ENCODE measurements at regions not wholly inside any gene's neighbourhood (a gene's known extent, or its start where the extent isn't known, plus 50 kb on each side); places are given as distances from the start of the nearest gene placed in this dataset.

GRCh38 chr2:180678625-180678972 lies 301.8 kb upstream of the UBE2E3 start:
- Mint-ChIP-seq H3K9me3 (ENCODE audit: low read depth) (no peaks in the 10 kb centered on the region), H3K4me3 (ENCODE audit: unreplicated experiment) (no peak overlapping the region), H3K4me1 (ENCODE audit: low read depth) (no peaks in the 10 kb centered on the region), H3K27me3 (ENCODE audit: low read depth) (peaks cover 4% of the 10 kb centered on the region), H3K27ac (ENCODE audit: unreplicated experiment) (no peak overlapping the region), H3K36me3 (ENCODE audit: low read depth) (no peaks in the 10 kb centered on the region)
- no peak for DNase-seq (ENCODE audit: low spot score)
- TF ChIP-seq CTCF (IDR thresholded peaks at IDR 0.05): no peak

- no peak for DNase-seq (ENCODE audit: low spot score)
- H3K4me1 Mint-ChIP-seq (ENCODE audit: low read depth): no peaks in the 10 kb centered on the region
- H3K27ac Mint-ChIP-seq (ENCODE audit: unreplicated experiment): no peak overlapping the region
- peaks cover 4% of the 10 kb centered on the region for H3K27me3 Mint-ChIP-seq (ENCODE audit: low read depth)
- no peak overlapping the region for H3K4me3 Mint-ChIP-seq (ENCODE audit: unreplicated experiment)
- no peaks in the 10 kb centered on the region for H3K36me3 Mint-ChIP-seq (ENCODE audit: low read depth)
- no peak for TF ChIP-seq CTCF (IDR thresholded peaks at IDR 0.05)
- no peaks in the 10 kb centered on the region for H3K9me3 Mint-ChIP-seq (ENCODE audit: low read depth)
Measured at GRCh38 chr2:180677930-180678624, 302.3 kb upstream of the UBE2E3 start.

- no peak for DNase-seq (ENCODE audit: low spot score)
- Mint-ChIP-seq H3K36me3 (ENCODE audit: low read depth) (no peaks in the 10 kb centered on the region), H3K27me3 (ENCODE audit: low read depth) (peaks cover 4% of the 10 kb centered on the region), H3K27ac (ENCODE audit: unreplicated experiment) (no peak overlapping the region), H3K4me1 (ENCODE audit: low read depth) (no peaks in the 10 kb centered on the region), H3K4me3 (ENCODE audit: unreplicated experiment) (no peak overlapping the region), H3K9me3 (ENCODE audit: low read depth) (no peaks in the 10 kb centered on the region)
- TF ChIP-seq CTCF (IDR thresholded peaks at IDR 0.05): no peak
Measured at GRCh38 chr2:180677200-180677599, 303.2 kb upstream of the UBE2E3 start.

GRCh38 chr2:180676520-180677025 lies 303.8 kb upstream of the UBE2E3 start:
- no peak for DNase-seq (ENCODE audit: low spot score)
- Mint-ChIP-seq H3K4me3 (ENCODE audit: unreplicated experiment) (no peak overlapping the region), H3K4me1 (ENCODE audit: low read depth) (no peaks in the 10 kb centered on the region), H3K27me3 (ENCODE audit: low read depth) (peaks cover 4% of the 10 kb centered on the region), H3K9me3 (ENCODE audit: low read depth) (no peaks in the 10 kb centered on the region), H3K36me3 (ENCODE audit: low read depth) (no peaks in the 10 kb centered on the region), H3K27ac (ENCODE audit: unreplicated experiment) (no peak overlapping the region)
- TF ChIP-seq CTCF (IDR thresholded peaks at IDR 0.05): no peak

- H3K4me1 Mint-ChIP-seq (ENCODE audit: low read depth): no peaks in the 10 kb centered on the region
- H3K36me3 Mint-ChIP-seq (ENCODE audit: low read depth): no peaks in the 10 kb centered on the region
- no peak overlapping the region for H3K4me3 Mint-ChIP-seq (ENCODE audit: unreplicated experiment)
- peaks cover 4% of the 10 kb centered on the region for H3K27me3 Mint-ChIP-seq (ENCODE audit: low read depth)
- no peak for TF ChIP-seq CTCF (IDR thresholded peaks at IDR 0.05)
- DNase-seq (ENCODE audit: low spot score): no peak
- H3K27ac Mint-ChIP-seq (ENCODE audit: unreplicated experiment): no peak overlapping the region
- H3K9me3 Mint-ChIP-seq (ENCODE audit: low read depth): no peaks in the 10 kb centered on the region
Measured at GRCh38 chr2:180675170-180675569, 305.2 kb upstream of the UBE2E3 start.
